ENCODE measurements at regions not wholly inside any gene's neighbourhood (a gene's known extent, or its start where the extent isn't known, plus 50 kb on each side); places are given as distances from the start of the nearest gene placed in this dataset.

GRCh38 chr4:32440391-32440790, 1720.2 kb downstream of the PCDH7 start:
- no peak for TF ChIP-seq CTCF (conservative IDR thresholded peaks at IDR 0.05; ENCODE audit: low read length)
- TF ChIP-seq EZH2phosphoT487 (IDR thresholded peaks at IDR 0.05; ENCODE audit: borderline replicate concordance): no peak

Measured in Loucy (cell line).